OCI-LY7 (cell line): ENCODE measurements at regions not wholly inside any gene's neighbourhood (a gene's known extent, or its start where the extent isn't known, plus 50 kb on each side); places are given as distances from the start of the nearest gene placed in this dataset.

Experiments
- BruUV-seq: library from RNA; stranded (reverse); fragments of 400-500 nt; replicated peaks from 2 replicates; lab custom pipeline; 2021; lab: Mats Ljungman, UMichigan
- CTCF ChIA-PET: fragments of 300-600 bp; sonication (Branson Sonifier 250); formaldehyde crosslinking; loops from one replicate; lab custom pipeline; 2022; ENCODE audit warnings: antibody characterized with exemption; ENCODE audit not compliant: unreplicated experiment; lab: Charles Lee
- POLR2A ChIA-PET: fragments of 300-600 bp; sonication (Branson Sonifier 250); formaldehyde crosslinking; loops from one replicate; lab custom pipeline; 2022; ENCODE audit warnings: antibody characterized with exemption; lab: Charles Lee
- DNase-seq: peaks from one replicate; pipeline ENCODE4 v3.0.0-alpha.2; 2015; ENCODE audit warnings: low spot score
- H2AFZ ChIP-seq: fragments of 200-600 bp; sonication (generic), shearing (Covaris generic); 2 replicates; pipeline ENCODE4 v1.6.1; 2014; ENCODE audit warnings: mild to moderate bottlenecking, antibody characterized with exemption, low read length, moderate library complexity
- H3K27ac ChIP-seq: fragments of 200-600 bp; sonication (generic); 2 replicates; pipeline ENCODE4 v1.5.1; 2014; ENCODE audit warnings: mixed run types, low read depth, mild to moderate bottlenecking, moderate library complexity, low read length, inconsistent platforms; ENCODE audit not compliant: poor library complexity, severe bottlenecking
- H3K36me3 ChIP-seq: fragments of 200-600 bp; sonication (generic); 2 replicates; pipeline ENCODE4 v1.6.1; 2014; ENCODE audit warnings: mild to moderate bottlenecking, antibody characterized with exemption, low read length, moderate library complexity, mixed read lengths; ENCODE audit not compliant: insufficient read depth
- H3K4me1 ChIP-seq: fragments of 200-600 bp; sonication (generic); 2 replicates; pipeline ENCODE4 v1.5.1; 2014; ENCODE audit warnings: mild to moderate bottlenecking, low read length; ENCODE audit not compliant: insufficient read depth, poor library complexity, severe bottlenecking
- H3K4me2 ChIP-seq: fragments of 200-600 bp; sonication (generic); 2 replicates; pipeline ENCODE4 v1.6.1; 2014; ENCODE audit warnings: mild to moderate bottlenecking, low read length
- H3K4me3 ChIP-seq: fragments of 200-600 bp; sonication (generic); 2 replicates; pipeline ENCODE4 v1.5.1; 2014; ENCODE audit warnings: mild to moderate bottlenecking, low read depth, low read length; ENCODE audit not compliant: poor library complexity, severe bottlenecking
- H3K79me2 ChIP-seq: fragments of 200-600 bp; sonication (generic); 2 replicates; pipeline ENCODE4 v1.6.1; 2016; ENCODE audit warnings: low read depth, mild to moderate bottlenecking, low read length, moderate library complexity, mixed read lengths; ENCODE audit not compliant: insufficient read depth
- H3K9me2 ChIP-seq: fragments of 200-600 bp; sonication (generic); 2 replicates; pipeline ENCODE4 v1.6.1; 2016; ENCODE audit warnings: mild to moderate bottlenecking, low read length, mixed read lengths; ENCODE audit not compliant: insufficient read depth
- H3K9me3 ChIP-seq: fragments of 200-600 bp; sonication (generic); 2 replicates; pipeline ENCODE4 v1.6.1; 2014; ENCODE audit warnings: mild to moderate bottlenecking, mixed run types, low read length, mixed read lengths
- H4K20me1 ChIP-seq: fragments of 200-600 bp; sonication (generic); 2 replicates; pipeline ENCODE4 v1.6.1; 2014; ENCODE audit warnings: mild to moderate bottlenecking, antibody characterized with exemption, low read length, moderate library complexity, mixed read lengths; ENCODE audit not compliant: insufficient read depth
- EZH2phosphoT487 ChIP-seq: fragments of 200-600 bp; sonication (generic); IDR thresholded peaks from 2 replicates; pipeline ENCODE4 v1.6.1; 2018; ENCODE audit warnings: low read depth, borderline replicate concordance, mild to moderate bottlenecking, mixed run types, antibody characterized with exemption, low read length, moderate library complexity, mixed read lengths
- intact Hi-C: fragments of 100-400 bp; cut with micrococcal nuclease; formaldehyde crosslinking; loops from one replicate; pipeline ENCODE4 v1.10.0; 2022; ENCODE audit not compliant: unreplicated experiment
- TF ChIP-seq, protein P1 (sequence below): fragments of 200-600 bp; sonication (generic); conservative IDR thresholded peaks from 2 replicates; pipeline ENCODE4 v1.5.1; 2014; ENCODE audit warnings: mild to moderate bottlenecking, antibody characterized with exemption, low read length, moderate library complexity, mixed read lengths

DNA sequence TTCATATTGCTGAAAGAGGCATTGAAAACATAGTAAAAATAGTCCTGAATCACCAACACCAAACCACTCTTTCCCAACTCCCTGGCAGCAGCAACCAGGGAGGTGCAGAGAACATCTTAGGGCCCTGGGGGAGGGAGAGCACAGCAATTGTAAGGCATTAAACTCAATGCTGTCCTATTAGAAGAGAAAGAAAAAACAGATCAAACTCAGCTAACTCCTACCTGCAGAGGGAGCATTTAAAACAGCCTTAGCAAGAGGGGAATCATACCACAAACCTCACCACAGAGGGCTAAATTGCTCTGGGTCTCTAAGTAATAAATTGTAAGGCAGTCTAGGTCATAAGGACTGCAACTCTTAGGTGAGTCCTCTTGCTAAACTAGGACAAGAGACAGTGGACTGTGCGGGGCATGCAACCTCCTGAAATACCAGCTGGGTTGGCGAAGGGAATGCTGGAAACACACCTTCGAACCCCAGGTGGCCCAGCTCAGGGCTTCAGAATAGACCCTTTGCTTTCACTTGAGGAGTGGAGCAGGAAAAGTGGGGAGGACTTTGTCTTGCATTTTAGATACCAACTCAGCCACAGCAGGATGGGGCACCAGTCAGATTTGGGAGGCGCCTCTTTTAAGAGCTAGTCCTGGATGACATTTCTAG lies 697.1 kb upstream of the FAT3 start:
- H3K4me3 ChIP-seq: no peak overlapping the region
- no peak overlapping the region for H2AFZ ChIP-seq
- no peak overlapping the region for H3K27ac ChIP-seq
- DNase-seq: no peak
- intact Hi-C loops: no loop called here
- H3K36me3 ChIP-seq: no peaks in the 10 kb centered on the region
- H4K20me1 ChIP-seq: no peaks in the 10 kb centered on the region
- no TSS peak for BruUV-seq
- CTCF ChIA-PET: no interaction called here
- H3K4me2 ChIP-seq: no peak overlapping the region
- H3K9me2 ChIP-seq: no peaks in the 10 kb centered on the region
- 0 out of 2 replicates have a peak, but pooled peaks cover 5% of the 10 kb centered on the region for H3K9me3 ChIP-seq
- TF ChIP-seq, protein P1, sequence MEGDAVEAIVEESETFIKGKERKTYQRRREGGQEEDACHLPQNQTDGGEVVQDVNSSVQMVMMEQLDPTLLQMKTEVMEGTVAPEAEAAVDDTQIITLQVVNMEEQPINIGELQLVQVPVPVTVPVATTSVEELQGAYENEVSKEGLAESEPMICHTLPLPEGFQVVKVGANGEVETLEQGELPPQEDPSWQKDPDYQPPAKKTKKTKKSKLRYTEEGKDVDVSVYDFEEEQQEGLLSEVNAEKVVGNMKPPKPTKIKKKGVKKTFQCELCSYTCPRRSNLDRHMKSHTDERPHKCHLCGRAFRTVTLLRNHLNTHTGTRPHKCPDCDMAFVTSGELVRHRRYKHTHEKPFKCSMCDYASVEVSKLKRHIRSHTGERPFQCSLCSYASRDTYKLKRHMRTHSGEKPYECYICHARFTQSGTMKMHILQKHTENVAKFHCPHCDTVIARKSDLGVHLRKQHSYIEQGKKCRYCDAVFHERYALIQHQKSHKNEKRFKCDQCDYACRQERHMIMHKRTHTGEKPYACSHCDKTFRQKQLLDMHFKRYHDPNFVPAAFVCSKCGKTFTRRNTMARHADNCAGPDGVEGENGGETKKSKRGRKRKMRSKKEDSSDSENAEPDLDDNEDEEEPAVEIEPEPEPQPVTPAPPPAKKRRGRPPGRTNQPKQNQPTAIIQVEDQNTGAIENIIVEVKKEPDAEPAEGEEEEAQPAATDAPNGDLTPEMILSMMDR: no peak
- no peak for TF ChIP-seq EZH2phosphoT487
- no peaks in the 10 kb centered on the region for H3K79me2 ChIP-seq
- POLR2A ChIA-PET: no interaction called here
- H3K4me1 ChIP-seq: no peaks in the 10 kb centered on the region

DNA sequence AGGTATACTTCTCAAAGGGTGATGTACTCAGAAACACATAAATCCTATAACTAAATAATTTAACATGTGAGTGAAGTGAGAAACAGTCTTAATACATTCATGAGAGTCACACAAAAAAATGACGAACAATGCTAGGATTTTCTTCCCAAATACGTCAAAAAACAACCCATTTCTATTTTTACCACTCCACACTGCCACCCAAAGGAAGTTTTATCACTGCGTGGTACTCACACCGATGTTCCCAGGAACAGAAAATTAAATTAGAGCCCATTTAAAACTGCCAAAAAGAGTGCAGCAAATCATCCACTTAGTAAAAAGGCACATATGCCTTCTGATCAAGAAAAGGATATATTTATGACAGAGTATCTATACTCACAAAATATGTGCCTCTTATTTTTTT lies 710.9 kb upstream of the FAT3 start:
- no peak for TF ChIP-seq EZH2phosphoT487
- TF ChIP-seq, protein P1: 0 out of 2 replicates have a peak, but pooled peaks have one; percentile 33
- Histone ChIP-seq H4K20me1 (no peaks in the 10 kb centered on the region), H3K4me3 (no peak overlapping the region), H3K36me3 (no peaks in the 10 kb centered on the region), H3K9me2 (no peaks in the 10 kb centered on the region), H3K4me1 (no peaks in the 10 kb centered on the region), H3K9me3 (no peaks in the 10 kb centered on the region), H3K27ac (no peak overlapping the region), H2AFZ (no peak overlapping the region), H3K4me2 (no peak overlapping the region), H3K79me2 (no peaks in the 10 kb centered on the region)
- intact Hi-C loops: no loop called here
- CTCF ChIA-PET: no interaction called here
- no TSS peak for BruUV-seq
- POLR2A ChIA-PET: no interaction called here
- DNase-seq: no peak

DNA sequence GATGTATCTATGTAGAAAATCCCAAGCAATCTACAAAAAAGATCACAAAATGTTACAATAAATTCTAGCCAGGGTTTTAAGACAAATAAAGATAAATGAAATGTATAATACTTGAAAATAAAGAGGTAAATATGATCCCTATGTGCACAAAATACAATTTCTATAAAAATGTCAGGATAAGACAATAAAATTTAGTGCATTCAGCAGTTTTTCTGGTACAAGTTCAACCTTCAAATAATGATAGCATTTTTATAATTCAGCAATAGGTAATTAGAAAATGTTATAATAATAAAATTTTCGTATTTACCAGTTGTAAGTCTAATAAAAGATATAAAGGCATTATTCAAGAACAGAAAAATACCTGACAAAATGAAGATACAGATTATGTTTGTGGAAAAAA lies 726.8 kb upstream of the FAT3 start:
- intact Hi-C loops: no loop called here
- H3K4me2 ChIP-seq: no peak overlapping the region
- no peaks in the 10 kb centered on the region for H4K20me1 ChIP-seq
- no peak overlapping the region for H2AFZ ChIP-seq
- ChIA-PET CTCF (no interaction called here), POLR2A (no interaction called here)
- no peaks in the 10 kb centered on the region for H3K4me1 ChIP-seq
- no peaks in the 10 kb centered on the region for H3K79me2 ChIP-seq
- no peaks in the 10 kb centered on the region for H3K9me2 ChIP-seq
- BruUV-seq: no TSS peak
- no peak for DNase-seq
- no peak for TF ChIP-seq EZH2phosphoT487
- TF ChIP-seq, protein P1: no peak
- H3K27ac ChIP-seq: no peak overlapping the region
- H3K9me3 ChIP-seq: no peaks in the 10 kb centered on the region
- H3K36me3 ChIP-seq: no peaks in the 10 kb centered on the region
- no peak overlapping the region for H3K4me3 ChIP-seq
